LNCAP (cell line): ENCODE measurements at regions not wholly inside any gene's neighbourhood (a gene's known extent, or its start where the extent isn't known, plus 50 kb on each side); places are given as distances from the start of the nearest gene placed in this dataset.

Experiments
- TF ChIP-seq, protein P1 (sequence below): fragments of 450-650 bp; IDR thresholded peaks from 2 replicates; pipeline ENCODE4 v1.5.1; 2017; ENCODE audit warnings: mild to moderate bottlenecking

DNA sequence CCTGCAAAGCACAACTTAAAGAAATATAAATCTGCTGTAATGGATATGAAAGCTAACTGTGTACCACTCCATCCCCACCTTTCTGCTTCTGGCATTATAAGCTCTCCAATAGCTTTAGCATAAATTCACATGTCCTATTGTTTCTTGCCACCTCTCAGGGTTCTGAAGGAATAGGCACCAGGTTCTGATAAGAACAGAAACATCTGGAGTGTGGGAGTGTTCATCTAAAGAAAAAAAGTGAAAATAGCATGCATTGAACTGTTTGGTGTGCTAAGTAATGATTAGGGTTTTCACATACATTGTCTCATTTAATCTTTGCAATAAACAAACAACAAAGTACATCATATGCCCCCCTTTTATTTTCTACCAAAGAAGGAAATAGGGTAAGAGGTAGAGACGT is 72.3 kb downstream of the FAM76B start:
- TF ChIP-seq, protein P1, sequence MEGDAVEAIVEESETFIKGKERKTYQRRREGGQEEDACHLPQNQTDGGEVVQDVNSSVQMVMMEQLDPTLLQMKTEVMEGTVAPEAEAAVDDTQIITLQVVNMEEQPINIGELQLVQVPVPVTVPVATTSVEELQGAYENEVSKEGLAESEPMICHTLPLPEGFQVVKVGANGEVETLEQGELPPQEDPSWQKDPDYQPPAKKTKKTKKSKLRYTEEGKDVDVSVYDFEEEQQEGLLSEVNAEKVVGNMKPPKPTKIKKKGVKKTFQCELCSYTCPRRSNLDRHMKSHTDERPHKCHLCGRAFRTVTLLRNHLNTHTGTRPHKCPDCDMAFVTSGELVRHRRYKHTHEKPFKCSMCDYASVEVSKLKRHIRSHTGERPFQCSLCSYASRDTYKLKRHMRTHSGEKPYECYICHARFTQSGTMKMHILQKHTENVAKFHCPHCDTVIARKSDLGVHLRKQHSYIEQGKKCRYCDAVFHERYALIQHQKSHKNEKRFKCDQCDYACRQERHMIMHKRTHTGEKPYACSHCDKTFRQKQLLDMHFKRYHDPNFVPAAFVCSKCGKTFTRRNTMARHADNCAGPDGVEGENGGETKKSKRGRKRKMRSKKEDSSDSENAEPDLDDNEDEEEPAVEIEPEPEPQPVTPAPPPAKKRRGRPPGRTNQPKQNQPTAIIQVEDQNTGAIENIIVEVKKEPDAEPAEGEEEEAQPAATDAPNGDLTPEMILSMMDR = no peak

DNA sequence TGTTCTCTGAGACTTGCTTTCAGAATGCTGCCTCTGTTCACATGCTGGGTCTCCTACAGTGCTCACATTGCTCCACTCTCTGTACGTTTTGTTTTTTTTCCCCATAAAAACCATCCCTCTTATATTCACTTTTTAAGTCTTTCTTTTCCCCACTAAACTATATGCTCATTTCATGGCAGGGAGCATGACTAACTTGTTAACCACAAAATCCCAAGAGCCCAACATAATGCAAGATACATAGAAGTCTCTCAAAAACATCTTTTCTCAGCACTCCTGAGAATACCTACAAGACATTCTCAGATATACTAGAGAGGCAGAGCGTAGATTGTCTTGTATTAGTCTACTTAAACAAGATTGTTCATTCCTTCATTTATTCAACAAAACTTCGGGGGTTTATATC is 73.3 kb downstream of the FAM76B start:
- TF ChIP-seq, protein P1 = no peak

DNA sequence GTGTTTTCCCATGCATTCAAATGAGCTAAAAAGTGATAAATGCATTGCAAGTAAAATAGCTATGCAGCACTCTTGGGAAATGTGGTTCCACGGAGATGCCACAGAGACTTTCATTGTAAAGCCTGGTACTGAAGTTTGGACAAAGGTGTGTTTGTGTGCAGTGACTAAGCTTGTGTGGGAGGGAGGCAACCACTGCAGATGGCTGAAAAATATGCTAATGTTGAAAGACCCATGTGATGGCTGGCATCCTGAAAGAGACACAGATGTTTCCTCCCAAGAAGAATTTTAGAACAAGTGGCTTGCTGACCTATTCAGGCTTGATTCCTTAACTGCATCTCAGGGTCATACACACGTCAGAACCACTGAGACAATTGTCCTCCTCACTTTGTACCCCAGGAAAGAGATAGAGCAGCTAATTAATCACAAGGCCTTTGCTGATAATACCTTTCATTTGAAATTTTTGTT is 73.8 kb downstream of the FAM76B start:
- TF ChIP-seq, protein P1 = no peak

DNA sequence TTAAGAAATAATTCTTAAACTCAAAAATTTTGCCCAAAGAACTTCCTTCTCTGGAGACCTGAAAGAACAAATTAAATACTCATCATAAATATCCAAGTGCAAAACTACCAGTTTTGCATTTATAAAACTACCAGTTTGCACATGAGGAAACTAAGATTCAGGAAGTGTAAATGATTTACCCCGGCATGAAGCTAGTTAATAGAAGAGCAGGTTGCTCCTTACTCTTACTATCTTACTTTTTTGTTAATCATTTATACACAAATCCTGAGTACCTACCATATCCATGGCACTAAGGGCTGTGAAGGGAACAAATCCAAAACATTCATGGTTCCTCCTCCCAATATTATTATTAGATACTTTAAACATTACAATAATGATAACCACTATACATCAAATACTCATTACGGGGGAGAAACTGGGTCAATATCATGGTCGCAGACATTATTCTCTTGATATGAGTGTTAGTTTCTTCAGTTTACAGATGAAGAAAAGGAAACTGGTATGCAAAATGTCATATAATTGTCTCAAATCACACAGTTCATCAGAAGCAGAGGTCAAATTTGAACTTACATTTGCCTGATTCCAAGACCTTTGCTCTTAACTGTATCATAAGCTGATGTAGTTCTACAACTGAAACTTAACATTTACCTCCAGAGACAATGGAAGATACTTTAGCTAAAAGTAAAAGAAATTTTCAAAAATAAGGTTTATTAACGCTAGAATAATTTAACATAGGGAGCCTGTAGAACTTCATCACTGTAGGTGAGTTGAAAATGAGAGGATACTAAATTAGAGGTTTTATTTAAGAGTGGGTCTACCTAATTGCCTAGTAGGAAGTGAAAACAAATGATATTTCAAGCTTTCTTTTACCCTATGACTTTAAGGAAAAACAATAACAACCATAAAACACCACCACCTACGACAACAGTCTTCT is 74.5 kb downstream of the FAM76B start:
- TF ChIP-seq, protein P1 = no peak

DNA sequence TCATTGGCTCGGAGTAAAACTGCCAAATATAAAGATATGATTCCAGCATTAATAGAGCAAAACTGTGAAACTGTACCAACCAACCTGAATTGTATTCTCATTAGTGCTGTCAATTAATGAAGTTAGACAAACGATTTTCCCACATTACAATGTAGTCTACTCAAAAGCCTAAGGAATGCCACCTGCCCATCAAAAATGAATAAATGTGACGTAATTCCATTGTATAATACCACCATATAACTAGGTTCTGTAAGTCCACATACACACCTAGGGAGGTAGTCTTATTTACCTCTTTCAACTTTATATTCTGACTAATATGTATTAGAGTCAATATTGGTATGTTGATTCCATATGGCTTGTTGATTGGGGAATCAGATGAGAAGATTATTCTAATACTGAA is 76.2 kb downstream of the FAM76B start:
- TF ChIP-seq, protein P1 = no peak

DNA sequence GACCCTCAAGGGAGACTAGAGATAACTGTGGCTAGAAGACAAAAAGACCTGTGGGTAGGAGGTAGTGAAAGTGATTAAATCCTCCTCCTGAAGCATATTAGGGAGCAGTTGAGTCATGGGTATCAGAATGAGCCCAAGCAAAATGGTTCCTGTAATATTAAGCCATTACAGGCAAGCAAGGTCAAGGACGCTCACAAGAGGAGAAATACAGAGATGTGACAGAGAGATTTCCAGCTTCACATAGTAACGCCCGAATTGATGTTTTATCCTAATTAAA is 77.7 kb downstream of the FAM76B start:
- TF ChIP-seq, protein P1 = no peak

DNA sequence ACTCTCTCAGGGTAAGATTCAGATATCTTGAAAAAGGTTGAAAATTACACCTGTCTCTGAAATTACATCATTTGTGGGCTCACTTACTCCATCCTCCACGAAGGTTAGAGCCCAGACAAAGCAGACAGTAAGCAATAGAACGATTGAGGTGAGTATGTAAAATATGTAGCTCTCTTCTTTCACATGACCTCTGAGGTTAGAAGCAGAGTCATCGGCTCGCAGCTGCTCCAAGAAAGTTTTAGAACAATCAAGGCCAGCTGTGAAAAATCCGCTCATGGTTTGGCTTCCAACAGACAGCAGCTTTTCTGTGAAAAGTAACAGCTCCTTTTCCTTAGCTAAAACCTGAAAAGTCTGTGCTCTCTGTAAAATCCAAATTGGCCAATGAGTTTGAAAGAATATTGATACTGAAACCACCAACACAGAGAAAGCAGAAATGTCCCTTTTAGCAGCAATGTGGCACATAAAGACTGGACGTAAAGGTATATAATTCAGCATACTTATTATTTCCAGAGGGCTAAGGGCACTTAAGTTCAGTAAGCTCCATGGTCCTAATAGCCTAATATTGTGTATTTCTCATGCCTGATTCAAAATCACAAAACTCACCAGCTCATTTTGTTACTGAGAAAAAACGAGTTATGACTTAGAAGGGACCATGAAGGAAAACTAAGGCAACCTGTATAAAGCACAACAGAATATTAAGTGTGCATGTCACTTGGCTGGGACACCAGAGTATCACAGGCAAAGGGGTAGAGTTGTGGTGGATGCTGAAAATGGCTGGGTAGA is 78.2 kb downstream of the FAM76B start:
- TF ChIP-seq, protein P1 = no peak
